RPMI7951 (cell line): ENCODE measurements at regions not wholly inside any gene's neighbourhood (a gene's known extent, or its start where the extent isn't known, plus 50 kb on each side); places are given as distances from the start of the nearest gene placed in this dataset.

Source experiments
- DNase-seq: peaks from one replicate; pipeline ENCODE4 v3.0.0-alpha.2; 2012; ENCODE audit warnings: low read depth

DNA sequence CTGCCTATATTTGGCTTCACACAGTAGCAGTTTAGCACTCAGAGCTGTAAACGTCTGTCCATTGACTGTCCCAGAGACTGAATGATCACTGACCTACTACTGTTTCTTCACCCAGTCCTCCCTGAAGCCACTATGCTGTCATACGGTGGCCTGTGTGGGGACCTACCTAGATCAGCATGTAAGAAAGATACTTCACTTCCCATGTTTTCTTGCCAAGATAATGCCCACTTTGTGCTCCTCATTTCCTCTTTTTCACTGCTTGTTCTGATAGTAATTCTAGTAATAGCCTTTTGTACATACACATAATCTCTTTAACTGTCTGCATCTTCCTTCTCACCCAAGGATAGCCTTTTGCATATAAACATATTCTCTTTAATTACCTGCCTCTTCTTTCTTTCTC lies 109.9 kb upstream of the TIAM2 start:
- no peak for DNase-seq

DNA sequence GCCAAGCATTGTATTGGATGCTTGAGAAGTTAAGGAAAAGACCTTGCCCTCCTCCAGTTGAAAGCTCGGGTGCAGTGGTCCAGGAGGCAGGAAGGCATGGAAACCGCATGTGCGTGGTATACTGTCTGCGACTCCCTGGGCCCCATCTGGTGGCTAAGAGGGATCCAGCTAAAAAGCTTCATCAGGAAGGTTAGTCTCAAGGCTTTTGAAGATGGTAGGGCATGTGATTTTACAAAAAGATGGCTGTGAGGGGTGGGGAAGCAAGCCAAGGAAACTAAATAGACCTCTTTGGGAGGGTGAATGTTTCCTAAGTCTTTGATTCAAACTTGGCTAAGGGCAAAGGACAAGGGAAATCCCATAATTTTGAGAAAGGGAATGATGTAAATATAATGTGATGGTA lies 109.1 kb upstream of the TIAM2 start:
- DNase-seq: no peak

DNA sequence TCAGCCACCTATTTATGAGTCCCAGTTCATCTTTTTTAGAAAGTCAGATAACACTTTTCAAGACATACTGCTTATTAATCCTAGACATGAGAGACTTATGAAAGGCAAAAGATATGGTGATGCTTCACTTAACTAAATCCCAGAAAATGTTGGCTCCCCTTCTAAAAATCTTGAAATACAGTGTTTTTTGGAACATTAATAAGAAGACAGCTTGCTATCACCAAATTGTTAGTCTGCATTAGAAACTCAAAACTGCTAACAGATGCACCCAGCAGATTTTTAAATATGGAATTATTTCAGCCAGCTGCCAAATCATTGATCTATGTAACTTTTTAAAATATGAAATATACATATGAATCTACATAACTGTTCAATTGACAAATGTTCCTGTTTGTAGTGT lies 108.6 kb upstream of the TIAM2 start:
- DNase-seq: no peak

DNA sequence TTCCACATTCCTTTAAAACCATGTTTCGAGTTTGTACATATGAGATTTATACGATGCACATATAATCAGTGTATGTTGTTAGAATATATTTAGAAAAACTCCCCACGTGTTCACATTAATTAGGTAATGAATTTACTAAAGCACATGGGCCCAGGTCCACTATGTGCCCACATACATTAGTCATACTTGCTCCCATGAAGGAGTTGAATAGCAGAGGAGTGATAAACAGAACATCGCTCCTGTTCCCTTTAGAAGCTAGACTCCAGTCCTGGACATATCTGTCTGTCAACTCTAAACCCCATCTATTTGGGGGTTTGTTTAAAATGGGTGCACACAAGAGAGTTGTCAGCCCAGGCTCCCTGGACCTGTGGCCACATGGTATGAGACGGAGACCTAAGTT lies 108.1 kb upstream of the TIAM2 start:
- DNase-seq: no peak

DNA sequence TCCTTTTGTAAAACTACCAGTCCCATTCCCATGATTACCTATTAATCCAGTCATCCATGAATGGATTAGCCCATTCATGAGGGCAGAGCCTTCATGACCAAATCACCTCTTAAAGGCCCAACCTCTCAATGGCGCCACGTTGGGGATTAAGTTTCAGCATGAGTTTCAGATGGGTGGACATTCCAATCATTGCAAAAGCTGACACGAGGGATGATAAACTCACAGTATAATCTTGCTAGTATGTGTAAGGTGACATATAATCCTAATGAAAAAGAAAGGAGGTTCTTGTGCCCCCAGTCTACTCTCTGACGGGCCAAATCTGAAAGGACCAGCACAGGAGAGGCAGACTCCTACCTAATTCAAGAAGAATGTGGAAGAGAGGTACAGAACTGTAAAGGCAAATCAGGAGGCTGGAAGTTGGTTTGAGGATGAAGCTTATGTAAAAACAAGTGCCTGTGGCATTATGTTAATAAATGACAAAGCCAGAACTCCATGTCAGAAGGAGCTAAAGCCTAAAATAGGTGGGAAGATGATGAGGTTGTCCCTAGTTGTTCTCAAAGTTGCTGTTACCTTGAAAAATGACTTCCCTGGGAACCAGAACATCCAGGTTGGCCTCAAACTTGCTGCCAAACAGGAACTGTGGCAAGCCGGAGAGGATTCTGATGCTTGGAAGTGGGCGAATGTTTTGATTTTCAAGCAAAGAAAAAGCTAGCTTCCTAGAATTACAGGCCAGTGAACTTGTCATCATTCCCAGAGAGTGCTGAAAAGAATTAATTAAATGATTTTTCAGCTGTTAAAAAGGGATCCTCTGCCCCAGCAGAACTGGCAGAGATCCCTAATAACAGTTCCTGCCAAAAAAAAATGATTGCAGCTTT lies 106.5 kb upstream of the TIAM2 start:
- no peak for DNase-seq

DNA sequence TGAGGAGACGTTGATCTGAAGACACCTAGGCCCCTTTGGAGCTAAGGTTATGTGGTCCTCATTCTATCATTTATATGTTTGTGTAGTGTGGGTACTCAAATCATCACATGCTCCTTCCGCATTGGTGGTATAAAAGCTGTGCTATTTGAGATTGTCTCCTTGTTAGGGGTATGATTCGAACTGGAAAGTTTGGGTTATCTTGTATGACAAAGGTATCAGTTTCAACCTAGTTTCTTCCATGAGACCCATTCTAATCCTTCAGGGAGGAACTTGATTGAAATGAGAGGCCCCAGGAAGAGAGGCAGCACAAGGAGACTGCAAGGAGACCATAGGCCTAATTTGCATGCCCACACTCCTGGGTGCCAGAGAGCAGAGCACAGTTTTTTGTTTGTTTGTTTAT lies 104.2 kb upstream of the TIAM2 start:
- no peak for DNase-seq

DNA sequence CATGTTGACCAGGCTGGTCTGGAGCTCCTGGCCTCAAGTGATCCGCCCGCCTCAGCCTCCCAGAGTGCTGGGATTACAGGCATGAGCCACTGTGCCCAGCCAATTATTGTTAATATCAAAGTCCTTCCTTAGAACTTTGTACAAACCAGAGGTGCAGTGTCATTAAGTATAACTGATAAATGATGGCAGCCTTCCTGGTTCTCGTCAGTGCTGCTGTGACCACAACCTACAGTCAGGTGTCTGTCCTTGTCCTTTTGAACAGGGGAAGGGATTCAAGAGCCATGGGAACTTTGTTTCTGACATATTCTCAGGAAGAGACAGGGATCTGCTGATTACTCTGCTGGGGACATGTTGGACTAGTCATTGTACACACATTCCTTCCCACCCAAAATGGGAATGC lies 103.2 kb upstream of the TIAM2 start:
- no peak for DNase-seq

DNA sequence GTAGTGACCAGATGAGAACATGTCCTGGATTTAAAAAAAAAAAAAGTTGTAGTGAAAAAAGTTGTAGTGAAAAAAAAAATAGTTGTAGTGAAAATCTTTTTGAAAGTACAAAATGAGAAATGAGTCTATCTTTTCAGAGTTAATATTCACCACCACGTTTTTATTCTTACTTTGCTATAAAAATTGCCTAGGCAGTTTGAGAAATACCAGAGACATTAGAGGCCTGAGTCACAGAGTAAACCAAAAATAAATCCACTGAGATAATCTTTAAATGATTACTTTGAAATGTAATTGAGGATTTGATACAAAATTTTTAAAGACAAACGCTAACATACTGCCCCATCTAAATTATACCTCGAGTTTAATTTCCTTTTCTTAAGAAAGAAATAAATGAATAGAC lies 101.2 kb upstream of the TIAM2 start:
- no peak for DNase-seq

DNA sequence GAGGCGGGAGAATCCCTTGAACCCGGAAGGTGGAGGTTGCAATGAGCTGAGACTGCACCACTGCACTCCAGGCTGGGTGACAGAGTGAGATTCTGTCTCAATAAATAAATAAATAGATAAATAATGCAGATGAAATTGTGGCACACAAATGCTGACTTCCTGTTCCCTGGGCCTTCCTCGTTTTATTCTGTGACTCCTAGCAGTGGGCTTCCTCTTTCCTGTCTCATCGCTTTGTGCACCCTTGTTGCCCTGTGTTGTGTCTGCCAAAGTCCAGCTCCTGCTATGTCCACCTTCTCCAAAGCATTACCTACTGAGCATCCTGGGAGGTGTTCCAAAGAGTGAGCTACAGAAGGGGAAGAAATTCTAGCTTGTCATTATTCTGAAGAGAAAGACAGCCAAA lies 100.2 kb upstream of the TIAM2 start:
- no peak for DNase-seq

DNA sequence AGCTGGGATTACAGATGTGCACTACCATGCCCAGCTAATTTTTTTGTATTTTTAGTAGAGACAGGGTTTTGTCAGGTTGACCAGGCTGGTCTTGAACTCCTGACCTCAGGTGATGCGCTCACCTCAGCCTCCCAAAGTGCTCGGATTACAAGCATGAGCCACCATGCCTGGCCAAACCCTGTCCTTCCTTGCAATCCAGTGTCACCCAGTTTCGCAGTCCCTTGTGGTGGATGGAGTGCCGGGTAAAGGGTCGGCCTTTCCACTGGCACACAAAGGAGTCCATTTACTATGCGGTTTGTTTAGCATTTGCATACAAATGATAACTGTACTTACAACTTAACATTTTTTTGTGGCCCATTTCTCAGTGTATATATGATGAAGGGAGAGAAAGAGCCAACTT lies 99.3 kb upstream of the TIAM2 start:
- DNase-seq: no peak

DNA sequence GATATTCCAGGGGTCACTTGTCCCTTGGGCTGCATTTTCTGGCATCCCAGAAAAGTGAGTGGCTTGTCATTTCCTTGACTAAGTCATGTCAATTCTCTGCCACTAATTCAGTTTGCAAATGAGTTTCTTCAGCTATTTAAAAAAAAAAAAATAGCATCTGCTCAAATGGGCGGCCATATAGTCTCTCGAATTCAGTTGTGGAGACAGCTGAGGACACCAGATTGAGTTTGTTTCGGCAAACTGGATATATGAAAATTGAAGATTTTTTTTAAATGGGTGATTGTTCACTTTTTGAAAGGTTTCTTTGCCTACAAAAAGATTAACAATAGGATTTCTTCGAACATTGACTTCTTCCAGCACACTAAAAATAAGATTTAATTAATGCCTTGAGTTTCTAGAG lies 96.3 kb upstream of the TIAM2 start:
- DNase-seq: no peak

DNA sequence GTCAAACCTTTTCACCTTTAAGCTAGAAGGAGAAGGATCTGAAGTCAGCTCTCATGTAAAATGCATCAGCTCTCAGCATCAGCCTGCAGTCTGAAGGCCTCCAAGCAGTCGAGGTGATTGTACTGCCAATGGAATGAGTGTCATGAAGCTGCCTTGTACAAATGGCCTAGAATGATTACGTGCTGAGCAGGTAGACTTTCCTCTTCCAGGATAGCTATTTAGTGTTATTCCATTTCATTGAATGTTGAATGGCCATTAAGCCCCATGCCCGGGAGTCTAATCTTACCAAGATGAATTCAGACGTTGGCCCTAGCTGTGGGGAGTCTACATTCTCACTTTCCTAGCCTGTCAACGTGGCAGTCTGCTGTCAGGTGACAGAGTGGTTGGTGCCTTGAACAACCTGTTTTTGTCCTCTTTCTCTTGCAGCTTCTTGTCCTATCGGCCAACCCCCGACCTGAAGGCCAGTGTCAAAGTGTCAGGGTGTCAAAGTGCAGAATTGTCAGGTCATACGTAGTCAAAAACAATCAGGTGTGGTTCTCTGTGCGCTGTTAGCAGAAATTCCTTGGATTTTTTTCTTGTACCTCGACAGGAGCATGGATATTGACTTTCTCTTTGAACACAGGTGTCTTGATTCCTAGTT lies 95.2 kb upstream of the TIAM2 start:
- DNase-seq: no peak

DNA sequence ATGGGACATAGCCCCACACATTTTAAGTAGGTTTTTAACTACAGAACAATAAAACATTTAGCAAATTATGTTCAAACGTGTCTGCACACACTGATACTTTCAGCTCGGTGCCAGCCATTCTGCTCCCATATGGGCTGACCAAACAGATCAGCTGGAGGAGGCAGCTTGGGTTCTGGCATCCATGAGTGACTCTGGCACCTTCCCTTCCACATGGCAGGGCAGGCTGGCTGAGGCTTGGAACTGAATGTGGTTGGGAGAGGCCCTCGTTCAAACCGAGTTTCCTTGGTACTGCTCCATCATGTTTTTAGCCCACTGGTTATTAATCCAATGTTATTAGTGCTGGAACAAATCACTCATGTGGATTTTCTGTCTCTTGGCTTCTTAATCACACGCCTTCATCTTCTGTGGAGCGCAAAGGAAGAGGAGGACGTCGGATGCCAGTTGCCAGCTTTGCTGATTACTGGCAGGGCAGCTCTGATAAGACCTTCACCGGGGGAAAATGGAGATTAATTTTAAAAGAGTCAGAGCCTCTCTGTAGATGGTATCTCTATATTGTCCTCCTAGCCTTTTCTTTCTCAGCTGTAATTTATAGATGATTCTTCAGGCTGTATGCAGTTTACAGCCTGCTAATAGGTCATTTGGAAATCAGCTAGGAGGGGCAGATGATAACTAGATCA lies 93.1 kb upstream of the TIAM2 start:
- DNase-seq: no peak

DNA sequence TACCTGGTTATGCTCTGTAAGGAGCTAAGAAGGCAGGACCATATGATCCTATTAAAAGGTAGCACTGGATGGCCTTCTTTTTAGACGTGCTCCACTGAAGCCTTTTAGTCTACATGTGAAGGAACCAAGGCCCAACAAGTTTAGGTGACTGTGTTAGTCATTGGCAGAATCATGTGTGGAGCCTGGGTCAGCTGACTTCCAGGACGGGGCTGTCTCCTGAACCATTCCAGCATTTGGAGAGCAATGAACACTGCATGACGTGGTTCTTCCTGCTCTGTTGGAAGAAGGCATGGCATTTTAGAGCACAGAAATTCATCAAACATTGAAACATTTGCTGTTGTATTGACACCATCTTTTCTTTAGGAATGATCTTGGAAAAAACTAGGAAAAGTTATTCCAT lies 87.8 kb upstream of the TIAM2 start:
- no peak for DNase-seq

DNA sequence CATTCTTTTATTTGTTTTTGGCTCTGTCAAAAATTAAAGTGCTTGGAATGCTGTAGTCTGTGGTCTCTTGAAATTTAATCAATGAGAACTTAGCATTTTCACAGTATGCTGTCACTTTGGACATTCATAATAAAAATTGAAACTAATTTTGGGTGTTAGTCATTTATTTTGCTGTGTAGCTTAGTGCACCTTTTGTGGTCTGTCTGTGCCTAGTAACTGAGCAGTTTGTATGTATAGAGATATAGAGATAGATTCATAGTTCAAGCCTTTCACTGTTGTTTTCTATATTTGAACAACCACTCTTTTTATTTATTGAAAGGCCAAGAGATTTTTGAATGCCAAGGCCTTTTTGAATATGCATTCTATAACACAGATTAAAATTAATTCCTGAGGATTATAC lies 86.4 kb upstream of the TIAM2 start:
- no peak for DNase-seq

DNA sequence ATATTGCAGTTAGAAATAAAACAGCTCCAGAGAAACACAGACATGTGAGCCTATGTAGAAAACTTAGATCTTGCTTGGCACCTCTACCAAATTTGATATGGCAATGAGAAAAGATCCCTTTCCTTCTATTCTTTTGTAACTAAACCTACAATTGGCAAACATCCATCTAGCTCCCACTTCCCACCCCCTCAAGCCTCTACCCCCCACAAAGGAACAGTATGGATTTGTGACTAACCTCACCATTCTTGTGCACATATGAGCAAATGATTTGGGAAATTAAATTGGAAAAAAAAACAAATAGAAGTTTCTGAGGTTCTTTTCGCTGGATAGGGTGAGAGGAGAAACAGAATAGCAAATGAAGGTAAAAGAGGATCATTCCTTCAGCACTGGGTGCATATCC lies 85.8 kb upstream of the TIAM2 start:
- DNase-seq: no peak

DNA sequence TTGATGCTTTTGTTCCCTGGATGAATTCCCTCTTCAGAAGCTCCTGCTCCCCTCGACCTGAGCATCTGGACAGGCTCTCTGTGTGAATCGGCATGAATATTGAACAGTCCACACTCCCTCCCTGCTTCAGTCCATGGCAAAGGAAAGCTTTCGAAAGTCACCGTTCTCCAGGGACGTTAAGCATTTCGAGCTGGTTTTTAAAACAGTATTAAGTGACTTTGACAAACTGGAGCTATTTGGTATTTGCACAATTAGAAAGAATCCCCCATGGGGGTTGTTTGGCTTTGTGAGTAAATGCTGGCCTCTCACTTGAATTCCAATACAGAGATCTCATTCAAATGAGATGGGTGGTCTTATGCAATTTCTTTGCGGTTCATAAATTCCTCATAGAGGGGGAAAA lies 85.3 kb upstream of the TIAM2 start:
- DNase-seq: no peak

DNA sequence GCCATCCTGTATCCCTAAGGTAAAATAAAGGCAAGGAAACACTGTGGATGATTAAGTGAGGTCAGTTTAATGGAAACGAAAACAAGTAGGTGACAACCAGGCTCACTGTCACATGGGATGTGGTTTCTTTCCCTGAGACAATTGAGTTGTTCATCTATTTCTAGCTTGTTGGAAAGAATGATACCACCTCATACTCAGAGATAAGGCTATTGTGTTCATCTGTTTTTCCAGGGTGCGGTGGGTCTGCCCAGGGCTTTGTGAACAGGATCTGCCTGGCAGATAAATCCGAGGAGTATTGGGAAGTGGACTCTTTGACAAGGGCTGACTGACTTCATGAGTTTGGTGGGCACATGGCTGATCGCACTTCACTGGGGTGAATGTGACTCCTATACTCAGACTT lies 80.8 kb upstream of the TIAM2 start:
- no peak for DNase-seq

DNA sequence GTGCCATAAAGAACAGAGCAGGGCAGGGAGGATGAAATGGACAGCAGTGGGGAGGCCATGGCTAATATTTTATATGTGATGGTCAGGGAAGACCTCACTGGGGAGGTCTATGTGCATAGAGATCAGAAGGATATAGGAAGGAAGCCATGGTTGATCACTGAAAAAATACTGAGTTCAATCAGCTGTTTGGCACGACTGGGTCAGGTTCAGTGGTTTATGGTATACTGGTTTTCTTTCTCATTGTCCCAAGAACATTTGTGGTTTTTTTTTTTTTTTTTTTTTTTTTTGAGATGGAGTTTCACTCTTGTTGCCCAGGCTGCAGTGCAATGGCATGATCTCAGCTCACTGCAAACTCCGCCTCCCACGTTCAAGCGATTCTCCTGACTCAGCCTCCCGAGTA lies 78.3 kb upstream of the TIAM2 start:
- no peak for DNase-seq

DNA sequence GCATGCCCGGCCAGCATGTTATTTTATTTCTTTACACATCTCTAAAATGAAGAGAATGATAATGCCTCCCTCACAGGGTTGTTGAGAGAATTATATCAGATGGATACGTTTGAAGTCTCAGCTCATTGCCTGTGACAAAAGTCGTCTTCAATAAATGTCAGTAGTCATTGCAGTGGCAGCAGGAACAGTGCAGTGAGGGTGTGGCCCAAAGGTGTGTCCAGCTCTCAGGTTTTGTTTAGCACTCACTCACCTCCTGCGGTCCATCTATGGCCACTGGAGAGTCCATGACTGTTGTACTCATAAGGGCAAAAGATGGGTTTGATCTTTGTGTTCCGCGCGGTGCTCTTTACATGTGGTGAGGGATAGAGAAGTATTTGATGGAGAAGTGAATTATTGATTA lies 77.2 kb upstream of the TIAM2 start:
- no peak for DNase-seq

DNA sequence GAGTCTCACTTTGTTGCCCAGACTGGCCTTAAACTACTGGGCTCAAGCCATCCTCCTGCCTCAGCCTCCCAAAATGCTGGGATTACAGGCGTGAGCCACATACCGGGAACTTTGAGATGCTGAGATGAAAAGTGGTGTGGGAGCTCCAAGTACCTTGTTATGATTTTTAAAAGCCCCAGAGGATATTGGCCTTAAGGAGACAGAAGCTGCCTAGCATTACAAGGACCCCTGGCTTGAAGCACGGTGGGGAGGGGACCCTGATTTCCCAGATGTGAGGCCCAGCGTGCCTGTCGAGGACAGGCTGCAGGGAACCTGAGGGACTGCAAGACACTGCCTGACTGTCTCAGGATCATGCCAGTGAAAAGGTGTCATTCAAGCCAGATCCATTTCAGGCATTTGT lies 75.3 kb upstream of the TIAM2 start:
- no peak for DNase-seq

DNA sequence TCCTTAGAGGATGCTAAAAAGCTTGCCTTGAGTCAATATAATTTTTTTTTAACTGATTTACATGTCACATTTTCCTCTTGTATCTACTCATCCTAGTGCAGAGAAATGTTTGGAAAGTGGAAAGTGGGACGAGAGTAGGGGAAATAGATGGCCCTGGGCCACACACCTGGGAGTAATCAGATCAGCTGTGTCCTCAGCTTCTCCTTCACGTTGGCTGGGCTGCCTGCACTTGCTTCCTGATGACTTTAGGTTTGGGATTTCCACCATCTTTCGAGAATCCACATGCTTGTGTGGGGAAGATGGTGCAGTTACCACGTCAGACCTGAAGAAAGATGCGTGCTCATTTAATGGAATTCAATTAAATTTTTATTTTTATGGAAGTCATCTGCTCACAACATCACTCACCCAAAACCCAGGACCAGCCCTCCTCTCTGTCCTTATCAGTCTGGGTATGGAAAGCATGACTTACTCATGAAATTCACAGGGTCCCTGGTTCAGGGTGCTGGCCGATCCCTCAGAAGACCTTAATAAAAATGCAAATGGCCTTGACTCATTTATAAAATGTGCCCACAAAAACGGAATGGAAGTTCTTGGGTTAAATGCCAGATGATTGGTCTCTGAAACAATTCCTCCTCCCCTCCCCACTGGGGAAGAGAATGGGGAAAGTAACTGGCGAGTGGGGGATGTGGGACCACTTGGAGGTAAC lies 74.5 kb upstream of the TIAM2 start:
- no peak for DNase-seq

DNA sequence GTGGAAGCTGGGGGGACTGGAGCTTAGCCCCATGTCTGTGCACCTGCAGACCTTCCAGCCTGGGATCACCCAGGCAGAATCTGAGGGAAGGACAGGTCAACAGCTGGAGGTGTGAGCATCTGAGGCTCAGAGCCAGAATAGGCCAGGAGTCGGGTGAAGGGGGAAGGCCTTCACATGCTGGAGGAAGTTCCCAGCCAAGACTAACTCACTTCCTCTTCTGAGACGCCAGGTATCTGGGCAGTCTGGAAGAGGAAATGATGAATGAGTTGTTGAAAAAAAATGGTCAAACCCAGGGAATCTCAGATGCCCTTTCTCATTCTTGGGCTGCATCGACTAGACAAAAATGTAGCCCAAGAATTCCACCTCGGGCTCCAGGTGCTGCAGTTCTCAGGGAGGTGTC lies 73.6 kb upstream of the TIAM2 start:
- DNase-seq: no peak
